Smooth muscle cell (in vitro differentiated cells): ENCODE measurements at regions not wholly inside any gene's neighbourhood (a gene's known extent, or its start where the extent isn't known, plus 50 kb on each side); places are given as distances from the start of the nearest gene placed in this dataset.

Source experiments
- DNase-seq: peaks from one replicate; lab custom pipeline; 2025; ENCODE audit not compliant: unreplicated experiment; lab: John Stamatoyannopoulos, UW
- H2AFZ ChIP-seq: fragments of 200-600 bp; sonication (generic); 2 replicates; pipeline ENCODE4 v1.6.0; 2016; ENCODE audit warnings: antibody characterized with exemption, low read depth, mild to moderate bottlenecking
- H3F3A ChIP-seq: fragments of 200-600 bp; sonication (generic); 2 replicates; pipeline ENCODE4 v1.6.0; 2017; ENCODE audit warnings: antibody characterized with exemption, low read depth
- H3K27ac ChIP-seq: fragments of 200-600 bp; sonication (generic); 2 replicates; pipeline ENCODE4 v1.5.1; 2016; ENCODE audit warnings: low read depth, mild to moderate bottlenecking
- H3K27me3 ChIP-seq: fragments of 200-600 bp; sonication (generic); 2 replicates; pipeline ENCODE4 v1.6.1; 2016; ENCODE audit warnings: low read depth, mild to moderate bottlenecking
- H3K36me3 ChIP-seq: fragments of 200-600 bp; sonication (generic); 2 replicates; pipeline ENCODE4 v1.5.1; 2016; ENCODE audit warnings: low read depth
- H3K4me1 ChIP-seq: fragments of 200-600 bp; sonication (generic); 2 replicates; pipeline ENCODE4 v1.5.1; 2016; ENCODE audit warnings: low read depth
- H3K4me2 ChIP-seq: fragments of 200-600 bp; sonication (generic); 2 replicates; pipeline ENCODE4 v1.6.0; 2016; ENCODE audit warnings: mild to moderate bottlenecking
- H3K4me3 ChIP-seq: fragments of 200-600 bp; sonication (generic); 2 replicates; pipeline ENCODE4 v1.5.1; 2016; ENCODE audit warnings: mild to moderate bottlenecking
- H3K79me2 ChIP-seq: fragments of 200-600 bp; sonication (generic); 2 replicates; pipeline ENCODE4 v1.6.0; 2016; ENCODE audit warnings: low read depth, mild to moderate bottlenecking
- H3K9ac ChIP-seq: fragments of 200-600 bp; sonication (generic); 2 replicates; pipeline ENCODE4 v1.6.0; 2016; ENCODE audit warnings: low read depth
- H3K9me3 ChIP-seq: fragments of 200-600 bp; sonication (generic); replicated peaks from 2 replicates; pipeline ENCODE4 v1.5.1; 2016; ENCODE audit warnings: low read depth
- H4K20me1 ChIP-seq: fragments of 200-600 bp; sonication (generic); 2 replicates; pipeline ENCODE4 v1.6.0; 2016; ENCODE audit warnings: low read depth
- WGBS: methylation state at CpG from one replicate; pipeline ENCODE4 v1.1.7; 2016; ENCODE audit warnings: low lambda C conversion rate; 5-methylcytosine and 5-hydroxymethylcytosine counted together
- TF ChIP-seq, protein P1 (sequence below): fragments of 200-600 bp; sonication (generic); IDR thresholded peaks from 2 replicates; pipeline ENCODE4 v1.5.1; 2017; ENCODE audit warnings: borderline replicate concordance, mild to moderate bottlenecking, antibody characterized with exemption; ENCODE audit not compliant: insufficient read depth, poor library complexity, severe bottlenecking

GRCh38 chr9:99415606-99416005 lies 193.5 kb downstream of the SEC61B start:
- H3K36me3 ChIP-seq = no peaks in the 10 kb centered on the region

DNA sequence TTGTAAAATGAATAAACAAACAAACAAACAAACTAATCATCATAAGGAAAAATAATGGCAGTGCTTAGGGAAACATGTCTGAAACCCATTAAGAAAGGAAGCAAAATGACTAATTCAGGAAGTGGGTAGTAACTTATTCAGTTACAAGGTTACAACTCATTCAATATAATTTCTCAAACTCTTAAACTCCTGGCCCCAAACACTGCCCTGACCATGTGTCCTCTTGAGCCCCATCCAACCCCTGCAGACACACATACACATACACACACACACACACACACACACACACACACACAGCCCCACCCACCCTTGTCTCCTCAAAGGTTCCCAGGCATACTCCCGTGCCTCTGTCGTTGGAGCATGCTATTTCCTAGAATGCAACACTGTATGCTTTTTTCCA lies 193.9 kb downstream of the SEC61B start:
- H3K79me2 ChIP-seq = no peaks in the 10 kb centered on the region
- no peak overlapping the region for H3K9ac ChIP-seq
- 62% methylated on average over 2 of the region's 2 CpGs for WGBS
- no peak for DNase-seq
- H3K4me1 ChIP-seq = no peaks in the 10 kb centered on the region
- H4K20me1 ChIP-seq = no peaks in the 10 kb centered on the region
- no peak overlapping the region for H3K4me3 ChIP-seq
- TF ChIP-seq, protein P1, sequence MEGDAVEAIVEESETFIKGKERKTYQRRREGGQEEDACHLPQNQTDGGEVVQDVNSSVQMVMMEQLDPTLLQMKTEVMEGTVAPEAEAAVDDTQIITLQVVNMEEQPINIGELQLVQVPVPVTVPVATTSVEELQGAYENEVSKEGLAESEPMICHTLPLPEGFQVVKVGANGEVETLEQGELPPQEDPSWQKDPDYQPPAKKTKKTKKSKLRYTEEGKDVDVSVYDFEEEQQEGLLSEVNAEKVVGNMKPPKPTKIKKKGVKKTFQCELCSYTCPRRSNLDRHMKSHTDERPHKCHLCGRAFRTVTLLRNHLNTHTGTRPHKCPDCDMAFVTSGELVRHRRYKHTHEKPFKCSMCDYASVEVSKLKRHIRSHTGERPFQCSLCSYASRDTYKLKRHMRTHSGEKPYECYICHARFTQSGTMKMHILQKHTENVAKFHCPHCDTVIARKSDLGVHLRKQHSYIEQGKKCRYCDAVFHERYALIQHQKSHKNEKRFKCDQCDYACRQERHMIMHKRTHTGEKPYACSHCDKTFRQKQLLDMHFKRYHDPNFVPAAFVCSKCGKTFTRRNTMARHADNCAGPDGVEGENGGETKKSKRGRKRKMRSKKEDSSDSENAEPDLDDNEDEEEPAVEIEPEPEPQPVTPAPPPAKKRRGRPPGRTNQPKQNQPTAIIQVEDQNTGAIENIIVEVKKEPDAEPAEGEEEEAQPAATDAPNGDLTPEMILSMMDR = no peak
- H3K4me2 ChIP-seq = no peak overlapping the region
- H2AFZ ChIP-seq = peak overlapping the region; percentile 26
- no peaks in the 10 kb centered on the region for H3K27me3 ChIP-seq
- peaks cover 6% of the 10 kb centered on the region for H3F3A ChIP-seq
- no peaks in the 10 kb centered on the region for H3K9me3 ChIP-seq
- H3K36me3 ChIP-seq = no peaks in the 10 kb centered on the region
- H3K27ac ChIP-seq = no peak overlapping the region

More at GRCh38 chr9:99415606-99416005, 193.5 kb downstream of the SEC61B start:
- Histone ChIP-seq H3K27me3 (no peaks in the 10 kb centered on the region), H2AFZ (peak overlapping the region; percentile 26), H4K20me1 (no peaks in the 10 kb centered on the region), H3K79me2 (no peaks in the 10 kb centered on the region), H3K4me2 (no peak overlapping the region), H3K9me3 (no peaks in the 10 kb centered on the region), H3K27ac (no peak overlapping the region), H3K9ac (no peak overlapping the region), H3K4me1 (no peaks in the 10 kb centered on the region), H3F3A (peaks cover 6% of the 10 kb centered on the region), H3K4me3 (no peak overlapping the region)
- WGBS = 96% methylated on average over 4 of the region's 4 CpGs
- DNase-seq = no peak
- TF ChIP-seq, protein P1 = no peak

GRCh38 chr9:99419070-99419469 lies 197.0 kb downstream of the SEC61B start:
- no peak for DNase-seq
- no peaks in the 10 kb centered on the region for H3K36me3 ChIP-seq
- H2AFZ ChIP-seq = peak overlapping the region; percentile 89
- H3K4me2 ChIP-seq = peak overlapping the region; percentile 43
- H3K9ac ChIP-seq = no peak overlapping the region
- WGBS = 62% methylated on average over 4 of the region's 4 CpGs
- peak overlapping the region; percentile 28 for H3K27ac ChIP-seq
- H3F3A ChIP-seq = peaks cover 6% of the 10 kb centered on the region
- H3K4me3 ChIP-seq = no peak overlapping the region
- no peaks in the 10 kb centered on the region for H3K4me1 ChIP-seq
- H3K27me3 ChIP-seq = no peaks in the 10 kb centered on the region
- TF ChIP-seq, protein P1 = no peak
- H3K79me2 ChIP-seq = no peaks in the 10 kb centered on the region
- H4K20me1 ChIP-seq = no peaks in the 10 kb centered on the region
- H3K9me3 ChIP-seq = no peaks in the 10 kb centered on the region

GRCh38 chr9:99421369-99421768 lies 199.3 kb downstream of the SEC61B start:
- no peak overlapping the region for H2AFZ ChIP-seq
- H3K27me3 ChIP-seq = no peaks in the 10 kb centered on the region
- H3K9ac ChIP-seq = no peak overlapping the region
- H3F3A ChIP-seq = peaks cover 6% of the 10 kb centered on the region
- H3K27ac ChIP-seq = no peak overlapping the region
- H3K9me3 ChIP-seq = no peaks in the 10 kb centered on the region
- H3K79me2 ChIP-seq = no peaks in the 10 kb centered on the region
- H4K20me1 ChIP-seq = no peaks in the 10 kb centered on the region
- H3K4me1 ChIP-seq = no peaks in the 10 kb centered on the region
- H3K4me2 ChIP-seq = no peak overlapping the region
- 81% methylated on average over 4 of the region's 4 CpGs for WGBS
- H3K4me3 ChIP-seq = no peak overlapping the region
- TF ChIP-seq, protein P1 = no peak
- no peaks in the 10 kb centered on the region for H3K36me3 ChIP-seq
- no peak for DNase-seq
